ENCODE measurements at regions not wholly inside any gene's neighbourhood (a gene's known extent, or its start where the extent isn't known, plus 50 kb on each side); places are given as distances from the start of the nearest gene placed in this dataset.

- ChIA-PET POLR2A (ENCODE audit: unreplicated experiment) (no interaction called here), CTCF (no interaction called here)
- TF ChIP-seq EZH2phosphoT487 (IDR thresholded peaks at IDR 0.05; ENCODE audit: borderline replicate concordance, low read length) (no peak), EZH2 (IDR thresholded peaks at IDR 0.05; ENCODE audit: low read length, unreplicated experiment) (no peak)
- Histone ChIP-seq H2AFZ (ENCODE audit: low read length) (no peak overlapping the region), H3K4me1 (ENCODE audit: insufficient read depth, low read length) (no peaks in the 10 kb centered on the region), H4K20me1 (ENCODE audit: low read length) (no peaks in the 10 kb centered on the region), H3K36me3 (ENCODE audit: low read depth, low read length) (no peaks in the 10 kb centered on the region), H3K79me2 (ENCODE audit: low read length) (no peaks in the 10 kb centered on the region), H3K27me3 (ENCODE audit: low read length) (no peaks in the 10 kb centered on the region), H3K9ac (ENCODE audit: low read length) (no peak overlapping the region), H3K4me2 (ENCODE audit: low read length) (no peak overlapping the region), H3K27ac (ENCODE audit: low read length) (no peak overlapping the region), H3K9me3 (ENCODE audit: low read length) (no peaks in the 10 kb centered on the region), H3F3A (ENCODE audit: low read length, unreplicated experiment) (no peaks in the 10 kb centered on the region), H3K9me2 (replicated peaks; ENCODE audit: low read length) (no peaks in the 10 kb centered on the region), H3K4me3 (ENCODE audit: low read length) (no peak overlapping the region)
- DNase-seq, result no peak
- no TSS peak for BruUV-seq (replicated peaks)
- intact Hi-C loops (cut with micrococcal nuclease), result no loop called here
- ATAC-seq, result no peak
Observed at GRCh38 chr13:88526853-88527215, 855.7 kb downstream of the SLITRK5 start.

DNA sequence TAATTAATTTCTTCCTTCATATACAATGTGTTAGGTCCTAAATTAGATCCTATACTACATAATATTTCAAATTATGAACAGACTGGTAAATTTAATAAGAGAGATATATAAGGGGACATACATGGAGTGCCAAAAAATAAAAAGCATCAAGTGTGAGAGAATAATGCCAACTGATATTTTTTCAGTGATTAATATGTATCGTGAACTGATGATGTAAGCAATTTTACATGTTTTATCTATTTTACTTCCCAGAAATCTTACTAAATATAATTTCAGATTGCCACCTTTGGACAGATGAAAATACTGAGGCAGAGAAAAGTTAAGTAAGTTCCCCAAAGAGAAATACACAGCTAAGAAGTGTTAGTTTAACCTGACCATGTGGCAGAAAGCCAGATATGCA is 870.8 kb downstream of the SLITRK5 start:
- POLR2A ChIA-PET (ENCODE audit: unreplicated experiment), result no interaction called here
- CTCF ChIA-PET, result no interaction called here
- no TSS peak for BruUV-seq (replicated peaks)

GRCh38 chr13:88544836-88545235 is 873.7 kb downstream of the SLITRK5 start:
- BruUV-seq (replicated peaks), result no TSS peak
- TF ChIP-seq EZH2phosphoT487 (IDR thresholded peaks at IDR 0.05; ENCODE audit: borderline replicate concordance, low read length), result no peak
- H3K9me2 ChIP-seq (replicated peaks; ENCODE audit: low read length), result no peaks in the 10 kb centered on the region
- H3K9me3 ChIP-seq (ENCODE audit: low read length), result no peaks in the 10 kb centered on the region
- intact Hi-C loops (cut with micrococcal nuclease), result no loop called here
- ATAC-seq (peak; percentile 42), DNase-seq (peak; percentile 48)
- no peak overlapping the region for H3K4me2 ChIP-seq (ENCODE audit: low read length)
- no peak overlapping the region for H3K4me3 ChIP-seq (ENCODE audit: low read length)
- ChIA-PET POLR2A (ENCODE audit: unreplicated experiment) (no interaction called here), CTCF (no interaction called here)
- no peak overlapping the region for H3K9ac ChIP-seq (ENCODE audit: low read length)
- H3K4me1 ChIP-seq (ENCODE audit: insufficient read depth, low read length), result no peaks in the 10 kb centered on the region
- H2AFZ ChIP-seq (ENCODE audit: low read length), result no peak overlapping the region
- H3K36me3 ChIP-seq (ENCODE audit: low read depth, low read length), result no peaks in the 10 kb centered on the region
- H4K20me1 ChIP-seq (ENCODE audit: low read length), result no peaks in the 10 kb centered on the region
- H3K27me3 ChIP-seq (ENCODE audit: low read length), result no peaks in the 10 kb centered on the region
- H3F3A ChIP-seq (ENCODE audit: low read length, unreplicated experiment), result no peaks in the 10 kb centered on the region
- H3K79me2 ChIP-seq (ENCODE audit: low read length), result no peaks in the 10 kb centered on the region
- no peak overlapping the region for H3K27ac ChIP-seq (ENCODE audit: low read length)

More for the DNA sequence above, 870.8 kb downstream of the SLITRK5 start:
- Histone ChIP-seq H3K36me3 (ENCODE audit: low read depth, low read length) (no peaks in the 10 kb centered on the region), H3K27ac (ENCODE audit: low read length) (no peak overlapping the region), H3F3A (ENCODE audit: low read length, unreplicated experiment) (no peaks in the 10 kb centered on the region), H3K4me1 (ENCODE audit: insufficient read depth, low read length) (no peaks in the 10 kb centered on the region), H3K27me3 (ENCODE audit: low read length) (no peaks in the 10 kb centered on the region), H3K4me2 (ENCODE audit: low read length) (no peak overlapping the region), H3K79me2 (ENCODE audit: low read length) (no peaks in the 10 kb centered on the region), H3K9ac (ENCODE audit: low read length) (no peak overlapping the region), H3K9me3 (ENCODE audit: low read length) (no peaks in the 10 kb centered on the region), H3K4me3 (ENCODE audit: low read length) (no peak overlapping the region), H2AFZ (ENCODE audit: low read length) (no peak overlapping the region), H4K20me1 (ENCODE audit: low read length) (no peaks in the 10 kb centered on the region), H3K9me2 (replicated peaks; ENCODE audit: low read length) (no peaks in the 10 kb centered on the region)
- DNase-seq (no peak), ATAC-seq (no peak)
- no peak for TF ChIP-seq EZH2phosphoT487 (IDR thresholded peaks at IDR 0.05; ENCODE audit: borderline replicate concordance, low read length)
- TF ChIP-seq CTCF (conservative IDR thresholded peaks at IDR 0.05; ENCODE audit: low read depth, low read length), result no peak
- TF ChIP-seq EZH2 (IDR thresholded peaks at IDR 0.05; ENCODE audit: low read length, unreplicated experiment), result no peak
- intact Hi-C loops (cut with micrococcal nuclease), result no loop called here

GRCh38 chr13:88552966-88553365 is 881.8 kb downstream of the SLITRK5 start:
- POLR2A ChIA-PET (ENCODE audit: unreplicated experiment), result no interaction called here
- Histone ChIP-seq H3K9me3 (ENCODE audit: low read length) (no peaks in the 10 kb centered on the region), H4K20me1 (ENCODE audit: low read length) (no peaks in the 10 kb centered on the region), H3K4me2 (ENCODE audit: low read length) (no peak overlapping the region), H3K36me3 (ENCODE audit: low read depth, low read length) (no peaks in the 10 kb centered on the region), H3K27me3 (ENCODE audit: low read length) (no peaks in the 10 kb centered on the region), H3K27ac (ENCODE audit: low read length) (no peak overlapping the region), H2AFZ (ENCODE audit: low read length) (no peak overlapping the region), H3K9me2 (replicated peaks; ENCODE audit: low read length) (no peaks in the 10 kb centered on the region), H3F3A (ENCODE audit: low read length, unreplicated experiment) (no peaks in the 10 kb centered on the region), H3K4me1 (ENCODE audit: insufficient read depth, low read length) (no peaks in the 10 kb centered on the region), H3K79me2 (ENCODE audit: low read length) (no peaks in the 10 kb centered on the region), H3K9ac (ENCODE audit: low read length) (no peak overlapping the region), H3K4me3 (ENCODE audit: low read length) (no peak overlapping the region)
- BruUV-seq (replicated peaks), result no TSS peak
- CTCF ChIA-PET, result no interaction called here
- no peak for ATAC-seq
- intact Hi-C loops (cut with micrococcal nuclease), result no loop called here
- no peak for DNase-seq
- TF ChIP-seq EZH2phosphoT487 (IDR thresholded peaks at IDR 0.05; ENCODE audit: borderline replicate concordance, low read length), result no peak
- TF ChIP-seq EZH2 (IDR thresholded peaks at IDR 0.05; ENCODE audit: low read length, unreplicated experiment), result no peak
- no peak for TF ChIP-seq CTCF (conservative IDR thresholded peaks at IDR 0.05; ENCODE audit: low read depth, low read length)
